ENCODE measurements at regions not wholly inside any gene's neighbourhood (a gene's known extent, or its start where the extent isn't known, plus 50 kb on each side); places are given as distances from the start of the nearest gene placed in this dataset.

- DNase-seq (ENCODE audit: low spot score), result no peak
These were observed 310.0 kb upstream of the LRIG3 start for GRCh38 chr12:59230334-59230733.

- no peak for DNase-seq (ENCODE audit: low spot score)
These were observed 298.8 kb upstream of the LRIG3 start for GRCh38 chr12:59219148-59219547.

GRCh38 chr12:59196989-59197388 lies 276.7 kb upstream of the LRIG3 start:
- no peak for DNase-seq (ENCODE audit: low spot score)

GRCh38 chr12:59194794-59195193 lies 274.5 kb upstream of the LRIG3 start:
- no peak for DNase-seq (ENCODE audit: low spot score)

- DNase-seq (ENCODE audit: low spot score), result no peak
These were observed 273.3 kb upstream of the LRIG3 start for GRCh38 chr12:59193476-59194050.

GRCh38 chr12:59191372-59191771 lies 271.1 kb upstream of the LRIG3 start:
- no peak for DNase-seq (ENCODE audit: low spot score)

GRCh38 chr12:59186451-59186850 lies 266.1 kb upstream of the LRIG3 start:
- DNase-seq (ENCODE audit: low spot score), result no peak

GRCh38 chr12:59185295-59185694 lies 265.0 kb upstream of the LRIG3 start:
- no peak for DNase-seq (ENCODE audit: low spot score)

- DNase-seq (ENCODE audit: low spot score), result no peak
These were observed 262.6 kb upstream of the LRIG3 start for GRCh38 chr12:59182658-59183455.

- no peak for DNase-seq (ENCODE audit: low spot score)
These were observed 261.9 kb upstream of the LRIG3 start for GRCh38 chr12:59182191-59182590.

- no peak for DNase-seq (ENCODE audit: low spot score)
These were observed 261.0 kb upstream of the LRIG3 start for GRCh38 chr12:59181196-59181777.

- no peak for DNase-seq (ENCODE audit: low spot score)
These were observed 258.9 kb upstream of the LRIG3 start for GRCh38 chr12:59179231-59179630.

- DNase-seq (ENCODE audit: low spot score), result no peak
These were observed 253.4 kb upstream of the LRIG3 start for GRCh38 chr12:59173695-59174094.

GRCh38 chr12:59168647-59169046 lies 248.3 kb upstream of the LRIG3 start:
- DNase-seq (ENCODE audit: low spot score), result no peak

GRCh38 chr12:59166457-59166856 lies 246.2 kb upstream of the LRIG3 start:
- no peak for DNase-seq (ENCODE audit: low spot score)

- peak; percentile 3 for DNase-seq (ENCODE audit: low spot score)
These were observed 244.9 kb upstream of the LRIG3 start for GRCh38 chr12:59164991-59165718.

- no peak for DNase-seq (ENCODE audit: low spot score)
These were observed 243.9 kb upstream of the LRIG3 start for GRCh38 chr12:59164226-59164625.

GRCh38 chr12:59158681-59159080 lies 238.4 kb upstream of the LRIG3 start:
- DNase-seq (ENCODE audit: low spot score), result no peak

- no peak for DNase-seq (ENCODE audit: low spot score)
These were observed 237.8 kb upstream of the LRIG3 start for GRCh38 chr12:59158066-59158465.

GRCh38 chr12:59155448-59155847 lies 235.1 kb upstream of the LRIG3 start:
- no peak for DNase-seq (ENCODE audit: low spot score)

- no peak for DNase-seq (ENCODE audit: low spot score)
These were observed 230.9 kb upstream of the LRIG3 start for GRCh38 chr12:59151243-59151642.

GRCh38 chr12:59149995-59150642 lies 229.8 kb upstream of the LRIG3 start:
- no peak for DNase-seq (ENCODE audit: low spot score)
